ENCODE measurements at regions not wholly inside any gene's neighbourhood (a gene's known extent, or its start where the extent isn't known, plus 50 kb on each side); places are given as distances from the start of the nearest gene placed in this dataset.

DNA sequence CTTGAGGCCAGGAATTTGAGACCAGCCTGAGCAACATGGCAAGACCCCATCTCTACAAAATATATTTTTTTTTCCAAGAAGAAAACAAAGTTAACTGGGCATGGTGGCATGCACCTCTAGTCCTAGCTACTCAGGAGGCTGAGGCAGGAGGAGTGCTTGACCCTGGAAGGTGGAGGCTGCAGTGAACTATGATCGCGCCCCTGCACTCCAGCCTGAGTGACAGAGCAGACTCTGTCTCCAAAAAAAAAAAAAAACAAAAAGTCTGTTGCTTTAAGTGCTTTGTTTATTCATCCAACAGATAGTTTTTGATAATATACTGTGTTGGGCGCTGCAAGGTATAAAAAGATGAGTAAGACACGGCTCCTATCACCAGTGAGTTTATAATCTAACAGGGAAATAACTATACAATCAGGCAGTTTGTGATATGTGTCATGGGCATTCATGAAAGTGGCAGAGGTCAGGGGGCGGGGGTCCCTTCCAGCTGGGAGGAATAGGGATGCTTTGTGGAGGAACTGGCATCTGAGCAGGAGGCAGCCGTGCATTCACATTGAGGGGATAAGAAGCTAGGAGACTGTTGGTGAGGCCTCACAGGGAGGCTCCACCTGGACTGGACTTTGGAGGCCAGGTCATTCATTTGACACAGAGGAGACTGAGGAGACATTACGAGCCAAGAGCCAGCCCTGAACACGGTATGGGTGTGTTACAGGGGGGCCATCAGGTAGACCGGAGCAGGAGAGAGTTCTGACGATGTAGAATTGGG, 67.3 kb upstream of the ERRFI1 start:
- Histone ChIP-seq H3K4me1 (ENCODE audit: control insufficient read depth, insufficient read depth, low read depth, low read length) (peaks cover 17% of the 10 kb centered on the region), H4K8ac (ENCODE audit: low read length) (peak overlapping the region; percentile 58), H3K4me2 (ENCODE audit: low read length, poor library complexity, severe bottlenecking) (no peak overlapping the region), H4K91ac (ENCODE audit: low read length) (peak overlapping the region; percentile 94), H3K18ac (ENCODE audit: low read depth in 1 of 2, low read length in 2 of 2) (peak overlapping the region; percentile 89 to 92), H3K9me3 (ENCODE audit: control insufficient read depth, low read length) (no peaks in the 10 kb centered on the region), H2BK15ac (ENCODE audit: low read depth, poor library complexity, severe bottlenecking) (peak overlapping the region; percentile 60), H2BK5ac (ENCODE audit: low read depth, low read length, poor library complexity, severe bottlenecking) (no peak overlapping the region), H3K27me3 (ENCODE audit: control insufficient read depth in 1 of 2, insufficient read depth in 1 of 2, low read length in 2 of 2) (no peaks in the 10 kb centered on the region), H3K4me3 (ENCODE audit: insufficient read depth in 1 of 2, low read depth in 1 of 2, low read length in 2 of 2) (no peak overlapping the region), H2BK120ac (ENCODE audit: low read depth, low read length) (peak overlapping the region; percentile 90), H3K27ac (ENCODE audit: low read length, poor library complexity, severe bottlenecking) (no peak overlapping the region), H2BK12ac (ENCODE audit: low read length in 2 of 2) (peak overlapping the region; percentile 99 to 100), H2AK5ac (ENCODE audit: low read length, severe bottlenecking) (peak overlapping the region; percentile 49), H3K36me3 (ENCODE audit: control insufficient read depth in 1 of 2, insufficient read depth in 2 of 2, low read depth in 1 of 2, low read length in 2 of 2) (no peaks in the 10 kb centered on the region), H3K14ac (ENCODE audit: low read length in 2 of 2) (peak overlapping the region in 1 of 2 experiments; percentile 61), H3K23ac (ENCODE audit: low read length in 2 of 2) (no peak overlapping the region), H3K4ac (ENCODE audit: low read depth in 1 of 2, low read length in 2 of 2) (peak overlapping the region; percentile 16 to 97), H2AFZ (ENCODE audit: low read depth, low read length) (no peak overlapping the region), H3K79me1 (replicated peaks; ENCODE audit: low read length, poor library complexity, severe bottlenecking) (peaks cover 3% of the 10 kb centered on the region), H3K9ac (ENCODE audit: low read length) (no peak overlapping the region)
- DNase-seq, result no peak
- WGBS, result 82% methylated on average over 8 of the region's 10 CpGs

DNA sequence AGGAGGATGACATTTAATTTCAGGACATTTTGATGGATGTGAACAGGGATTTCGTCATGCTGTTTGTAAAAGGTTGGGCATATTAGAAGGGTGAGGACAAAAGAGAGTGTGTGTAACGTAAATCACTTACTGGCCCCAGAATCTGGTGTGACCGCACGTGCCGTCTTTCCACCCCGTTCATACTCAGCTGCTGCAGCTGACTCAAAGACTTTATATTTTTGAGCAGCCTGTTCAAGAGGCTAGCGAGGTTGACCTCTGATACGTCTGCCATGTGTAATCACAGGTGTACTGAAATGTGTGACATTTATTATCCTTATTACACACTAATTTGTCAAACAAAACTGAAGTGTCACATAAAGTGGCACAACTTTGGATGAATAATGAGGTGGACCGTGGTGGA, 66.5 kb upstream of the ERRFI1 start:
- H2BK12ac ChIP-seq (ENCODE audit: low read length in 2 of 2), result peak overlapping the region; percentile 79 to 99
- 76% methylated on average over 7 of the region's 9 CpGs for WGBS
- peak overlapping the region; percentile 80 to 90 for H3K4ac ChIP-seq (ENCODE audit: low read depth in 1 of 2, low read length in 2 of 2)

GRCh38 chr1:8091691-8092090, 65.6 kb upstream of the ERRFI1 start:
- Histone ChIP-seq H3K4ac (ENCODE audit: low read depth in 1 of 2, low read length in 2 of 2) (peak overlapping the region; percentile 16 to 98), H3K23ac (ENCODE audit: low read length in 2 of 2) (no peak overlapping the region), H3K79me1 (replicated peaks; ENCODE audit: low read length, poor library complexity, severe bottlenecking) (peaks cover 3% of the 10 kb centered on the region), H3K4me3 (ENCODE audit: insufficient read depth in 1 of 2, low read depth in 1 of 2, low read length in 2 of 2) (no peak overlapping the region), H2BK120ac (ENCODE audit: low read depth, low read length) (peak overlapping the region; percentile 59), H2AFZ (ENCODE audit: low read depth, low read length) (no peak overlapping the region), H2BK15ac (ENCODE audit: low read depth, poor library complexity, severe bottlenecking) (no peak overlapping the region), H3K9me3 (ENCODE audit: control insufficient read depth, low read length) (no peaks in the 10 kb centered on the region), H3K18ac (ENCODE audit: low read depth in 1 of 2, low read length in 2 of 2) (peak overlapping the region; percentile 31 to 97), H3K27ac (ENCODE audit: low read length, poor library complexity, severe bottlenecking) (no peak overlapping the region), H4K91ac (ENCODE audit: low read length) (peak overlapping the region; percentile 77), H4K8ac (ENCODE audit: low read length) (peak overlapping the region; percentile 87), H2BK12ac (ENCODE audit: low read length in 2 of 2) (peak overlapping the region; percentile 93 to 99), H3K14ac (ENCODE audit: low read length in 2 of 2) (no peak overlapping the region), H3K4me1 (ENCODE audit: control insufficient read depth, insufficient read depth, low read depth, low read length) (peaks cover 17% of the 10 kb centered on the region), H2BK5ac (ENCODE audit: low read depth, low read length, poor library complexity, severe bottlenecking) (no peak overlapping the region), H2AK5ac (ENCODE audit: low read length, severe bottlenecking) (peak overlapping the region; percentile 35), H3K9ac (ENCODE audit: low read length) (no peak overlapping the region), H3K4me2 (ENCODE audit: low read length, poor library complexity, severe bottlenecking) (no peak overlapping the region), H3K36me3 (ENCODE audit: control insufficient read depth in 1 of 2, insufficient read depth in 2 of 2, low read depth in 1 of 2, low read length in 2 of 2) (no peaks in the 10 kb centered on the region), H3K27me3 (ENCODE audit: control insufficient read depth in 1 of 2, insufficient read depth in 1 of 2, low read length in 2 of 2) (no peaks in the 10 kb centered on the region)
- WGBS, result 79% methylated on average over 2 of the region's 2 CpGs
- peak; percentile 27 for DNase-seq

More for the DNA sequence above, 66.5 kb upstream of the ERRFI1 start:
- H3K4me3 ChIP-seq (ENCODE audit: insufficient read depth in 1 of 2, low read depth in 1 of 2, low read length in 2 of 2), result no peak overlapping the region
- no peak overlapping the region for H2AFZ ChIP-seq (ENCODE audit: low read depth, low read length)
- no peak overlapping the region for H2BK5ac ChIP-seq (ENCODE audit: low read depth, low read length, poor library complexity, severe bottlenecking)
- H3K27ac ChIP-seq (ENCODE audit: low read length, poor library complexity, severe bottlenecking), result no peak overlapping the region
- H3K27me3 ChIP-seq (ENCODE audit: control insufficient read depth in 1 of 2, insufficient read depth in 1 of 2, low read length in 2 of 2), result no peaks in the 10 kb centered on the region
- peak overlapping the region; percentile 50 for H4K8ac ChIP-seq (ENCODE audit: low read length)
- peak overlapping the region; percentile 60 for H2BK15ac ChIP-seq (ENCODE audit: low read depth, poor library complexity, severe bottlenecking)
- H3K14ac ChIP-seq (ENCODE audit: low read length in 2 of 2), result no peak overlapping the region
- peaks cover 17% of the 10 kb centered on the region for H3K4me1 ChIP-seq (ENCODE audit: control insufficient read depth, insufficient read depth, low read depth, low read length)
- H3K18ac ChIP-seq (ENCODE audit: low read depth in 1 of 2, low read length in 2 of 2), result peak overlapping the region; percentile 79 to 89
- no peak overlapping the region for H3K23ac ChIP-seq (ENCODE audit: low read length in 2 of 2)
- H3K79me1 ChIP-seq (replicated peaks; ENCODE audit: low read length, poor library complexity, severe bottlenecking), result peaks cover 3% of the 10 kb centered on the region
- H3K9ac ChIP-seq (ENCODE audit: low read length), result no peak overlapping the region
- H3K9me3 ChIP-seq (ENCODE audit: control insufficient read depth, low read length), result no peaks in the 10 kb centered on the region
- H3K36me3 ChIP-seq (ENCODE audit: control insufficient read depth in 1 of 2, insufficient read depth in 2 of 2, low read depth in 1 of 2, low read length in 2 of 2), result no peaks in the 10 kb centered on the region
- H2AK5ac ChIP-seq (ENCODE audit: low read length, severe bottlenecking), result peak overlapping the region; percentile 84
- no peak for DNase-seq
- H4K91ac ChIP-seq (ENCODE audit: low read length), result peak overlapping the region; percentile 55
- no peak overlapping the region for H3K4me2 ChIP-seq (ENCODE audit: low read length, poor library complexity, severe bottlenecking)
- peak overlapping the region; percentile 90 for H2BK120ac ChIP-seq (ENCODE audit: low read depth, low read length)

DNA sequence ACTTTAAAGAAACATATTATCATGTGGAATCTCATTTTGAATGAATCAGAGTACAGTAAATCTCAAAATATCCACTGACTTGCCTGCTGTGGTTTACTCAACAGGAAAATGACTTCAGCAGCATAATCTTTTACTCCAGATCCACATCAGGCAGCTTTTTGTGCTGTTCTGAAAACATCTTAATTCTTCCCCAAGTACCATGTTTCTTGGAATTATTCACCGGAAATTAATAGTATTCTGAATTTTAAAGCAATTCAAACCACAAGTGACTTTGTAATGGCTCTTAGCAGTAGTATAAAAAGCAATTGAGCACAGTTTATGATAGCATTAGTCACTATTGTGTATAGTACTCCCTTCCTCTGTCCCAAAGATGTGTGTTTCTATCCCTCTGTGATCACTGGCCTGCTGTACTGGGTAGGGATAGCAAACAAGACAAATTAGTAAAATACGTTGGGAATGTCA, 64.2 kb upstream of the ERRFI1 start:
- no peak overlapping the region for H2BK12ac ChIP-seq (ENCODE audit: low read length in 2 of 2)
- peak overlapping the region; percentile 8 for H2BK120ac ChIP-seq (ENCODE audit: low read depth, low read length)
- H3K27ac ChIP-seq (ENCODE audit: low read length, poor library complexity, severe bottlenecking), result peak overlapping the region; percentile 91
- no peak overlapping the region for H3K14ac ChIP-seq (ENCODE audit: low read length in 2 of 2)
- H3K4me1 ChIP-seq (ENCODE audit: control insufficient read depth, insufficient read depth, low read depth, low read length), result peaks cover 17% of the 10 kb centered on the region
- H3K79me1 ChIP-seq (replicated peaks; ENCODE audit: low read length, poor library complexity, severe bottlenecking), result peaks cover 3% of the 10 kb centered on the region
- no peaks in the 10 kb centered on the region for H3K9me3 ChIP-seq (ENCODE audit: control insufficient read depth, low read length)
- peak overlapping the region in 1 of 2 experiments; percentile 34 for H3K4ac ChIP-seq (ENCODE audit: low read depth in 1 of 2, low read length in 2 of 2)
- H2BK15ac ChIP-seq (ENCODE audit: low read depth, poor library complexity, severe bottlenecking), result no peak overlapping the region
- H2AK5ac ChIP-seq (ENCODE audit: low read length, severe bottlenecking), result no peak overlapping the region
- no peak overlapping the region for H2AFZ ChIP-seq (ENCODE audit: low read depth, low read length)
- 0% methylated on average over 1 of the region's 2 CpGs for WGBS
- H3K4me3 ChIP-seq (ENCODE audit: insufficient read depth in 1 of 2, low read depth in 1 of 2, low read length in 2 of 2), result no peak overlapping the region
- H3K18ac ChIP-seq (ENCODE audit: low read depth in 1 of 2, low read length in 2 of 2), result peak overlapping the region in 1 of 2 experiments; percentile 46
- no peak overlapping the region for H2BK5ac ChIP-seq (ENCODE audit: low read depth, low read length, poor library complexity, severe bottlenecking)
- H3K23ac ChIP-seq (ENCODE audit: low read length in 2 of 2), result no peak overlapping the region
- H3K27me3 ChIP-seq (ENCODE audit: control insufficient read depth in 1 of 2, insufficient read depth in 1 of 2, low read length in 2 of 2), result no peaks in the 10 kb centered on the region
- no peaks in the 10 kb centered on the region for H3K36me3 ChIP-seq (ENCODE audit: control insufficient read depth in 1 of 2, insufficient read depth in 2 of 2, low read depth in 1 of 2, low read length in 2 of 2)
- no peak overlapping the region for H3K4me2 ChIP-seq (ENCODE audit: low read length, poor library complexity, severe bottlenecking)
- DNase-seq, result peak; percentile 96
- H4K8ac ChIP-seq (ENCODE audit: low read length), result no peak overlapping the region
- H3K9ac ChIP-seq (ENCODE audit: low read length), result peak overlapping the region; percentile 67
- no peak overlapping the region for H4K91ac ChIP-seq (ENCODE audit: low read length)

All from mesenchymal stem cell (in vitro differentiated cells and primary cell).